SK-N-SH (cell line): ENCODE measurements at regions not wholly inside any gene's neighbourhood (a gene's known extent, or its start where the extent isn't known, plus 50 kb on each side); places are given as distances from the start of the nearest gene placed in this dataset.

Experiments used
- CTCF ChIA-PET: fragments of 300-600, 350-600 bp; formaldehyde crosslinking; extraction: SDS; loops from one replicate; lab custom pipeline; 2021; lab: Yijun Ruan, JAX
- POLR2A ChIA-PET: fragments of 350-600 bp; sonication (Branson Sonifier 250); formaldehyde crosslinking; extraction: SDS; loops from one replicate; lab custom pipeline; 2020; ENCODE audit warnings: antibody characterized with exemption, inconsistent platforms; lab: Yijun Ruan, JAX
- DNase-seq: peaks from one replicate; pipeline ENCODE4 v3.0.0; 2012
- H2AFZ ChIP-seq: fragments of 200-600 bp; sonication (generic); 2 replicates; pipeline ENCODE4 v1.8.1; 2016; ENCODE audit warnings: antibody characterized with exemption, mild to moderate bottlenecking, low read depth
- H3F3A ChIP-seq: fragments of 200-600 bp; sonication (generic); replicated peaks from 2 replicates; pipeline ENCODE3; 2016; ENCODE audit warnings: antibody characterized with exemption, mild to moderate bottlenecking; ENCODE audit not compliant: insufficient read depth
- H3K27ac ChIP-seq, 2 experiments: fragments of 200-500 bp in 1 of 2; fragments of 200-600 bp in 1 of 2; sonication (Bioruptor generic) in 1 of 2; sonication (generic), shearing (Covaris generic) in 1 of 2; 2 replicates each; pipeline versions ENCODE4 v1.5.1 to v1.6.1; 2014 to 2016; ENCODE audit warnings: low read depth in 2 of 2, inconsistent platforms in 1 of 2, low read length in 1 of 2, mild to moderate bottlenecking in 1 of 2, mixed read lengths in 1 of 2
- H3K27me3 ChIP-seq: fragments of 200-600 bp; sonication (generic), shearing (Covaris generic); 2 replicates; pipeline ENCODE4 v1.6.1; 2016; ENCODE audit warnings: mixed run types; ENCODE audit not compliant: insufficient read depth
- H3K36me3 ChIP-seq, 2 experiments: fragments of 200-500 bp in 1 of 2; fragments of 200-600 bp in 1 of 2; sonication (Bioruptor generic) in 1 of 2; sonication (generic) in 1 of 2; replicated peaks in 1 of 2; 2 replicates each; pipeline versions ENCODE3 to v1.5.1; 2014 to 2016; ENCODE audit warnings: low read length in 1 of 2, mild to moderate bottlenecking in 1 of 2; ENCODE audit not compliant: insufficient read depth in 2 of 2, control insufficient read depth in 1 of 2
- H3K4me1 ChIP-seq, 2 experiments: fragments of 200-500 bp in 1 of 2; fragments of 200-600 bp in 1 of 2; sonication (Bioruptor generic) in 1 of 2; sonication (generic), shearing (Covaris generic) in 1 of 2; 2 replicates each; pipeline versions ENCODE4 v1.5.1 to v1.6.1; 2014 to 2016; ENCODE audit warnings: low read depth in 1 of 2, low read length in 1 of 2, mixed run types in 1 of 2; ENCODE audit not compliant: insufficient read depth in 2 of 2, control insufficient read depth in 1 of 2
- H3K4me2 ChIP-seq: fragments of 200-600 bp; sonication (generic), shearing (Covaris generic); 2 replicates; pipeline ENCODE4 v1.6.1; 2017; ENCODE audit warnings: mixed run types
- H3K4me3 ChIP-seq, 2 experiments: fragments of 200-500 bp in 1 of 2; fragments of 200-600 bp in 1 of 2; sonication (Bioruptor generic) in 1 of 2; sonication (generic), shearing (Covaris generic) in 1 of 2; 2 replicates each; pipeline versions ENCODE4 v1.5.1 to v1.8.1; 2014 to 2016; ENCODE audit warnings: low read depth in 2 of 2, inconsistent platforms in 1 of 2, low read length in 1 of 2, mild to moderate bottlenecking in 1 of 2, mixed read lengths in 1 of 2, moderate library complexity in 1 of 2
- H3K79me2 ChIP-seq: fragments of 200-600 bp; sonication (generic); 2 replicates; pipeline ENCODE4 v1.8.1; 2017; ENCODE audit warnings: mild to moderate bottlenecking; ENCODE audit not compliant: insufficient read depth
- H3K9ac ChIP-seq: fragments of 200-600 bp; sonication (generic); 2 replicates; pipeline ENCODE4 v1.6.1; 2017; ENCODE audit warnings: mixed run types
- H3K9me2 ChIP-seq: fragments of 200-600 bp; sonication (generic); 2 replicates; pipeline ENCODE4 v1.6.1; 2017; ENCODE audit warnings: mixed run types
- H3K9me3 ChIP-seq: fragments of 200-600 bp; sonication (generic); 2 replicates; pipeline ENCODE4 v1.6.1; 2017; ENCODE audit warnings: mixed run types, mild to moderate bottlenecking, moderate library complexity
- H4K20me1 ChIP-seq: fragments of 200-600 bp; sonication (generic); 2 replicates; pipeline ENCODE4 v1.6.1; 2017; ENCODE audit warnings: mild to moderate bottlenecking, mixed run types; ENCODE audit not compliant: insufficient read depth
- ELF1 ChIP-seq: IDR thresholded peaks from 2 replicates; pipeline ENCODE4 v1.4.0; 2012
- EZH2phosphoT487 ChIP-seq: fragments of 200-600 bp; sonication (generic); IDR thresholded peaks from 2 replicates; pipeline ENCODE4 v1.6.1; 2017; ENCODE audit warnings: low read depth, mixed run types, mild to moderate bottlenecking, antibody characterized with exemption, moderate library complexity, borderline replicate concordance
- FOSL2 ChIP-seq: IDR thresholded peaks from 2 replicates; pipeline ENCODE4 v1.4.0; 2012; ENCODE audit warnings: low read depth, mild to moderate bottlenecking, moderate library complexity, borderline replicate concordance
- FOXJ3 ChIP-seq: sonication (generic); formaldehyde crosslinking; IDR thresholded peaks from 2 replicates; pipeline ENCODE4 v1.5.1; 2020; ENCODE audit warnings: mild to moderate bottlenecking, missing genetic modification reagents
- FOXM1 ChIP-seq: IDR thresholded peaks from 2 replicates; pipeline ENCODE4 v1.4.0; 2012; ENCODE audit warnings: low read depth, mild to moderate bottlenecking
- GABPA ChIP-seq: IDR thresholded peaks from 2 replicates; pipeline ENCODE4 v1.4.0; 2012; ENCODE audit warnings: low read depth, mild to moderate bottlenecking
- IRF3 ChIP-seq: fragments of 150-350 bp; IDR thresholded peaks from 2 replicates; pipeline ENCODE4 v1.6.1; 2016; ENCODE audit warnings: mild to moderate bottlenecking, low read depth, low read length
- JUND ChIP-seq: IDR thresholded peaks from 2 replicates; pipeline ENCODE4 v1.4.0; 2012
- MXI1 ChIP-seq: IDR thresholded peaks from 2 replicates; pipeline ENCODE4 v1.6.1; 2012; ENCODE audit warnings: mild to moderate bottlenecking, low read depth, low read length, improper control_type of control experiment
- NRF1 ChIP-seq: IDR thresholded peaks from 2 replicates; pipeline ENCODE4 v1.6.1; 2012; ENCODE audit warnings: low read depth, mild to moderate bottlenecking, low read length
- PBX3 ChIP-seq: IDR thresholded peaks from 2 replicates; pipeline ENCODE4; 2012
- POLR2AphosphoS5 ChIP-seq: IDR thresholded peaks from 2 replicates; pipeline ENCODE4 v1.6.1; 2012; ENCODE audit warnings: low read depth, low read length
- RFX5 ChIP-seq: IDR thresholded peaks from 2 replicates; pipeline ENCODE4 v1.6.1; 2012; ENCODE audit warnings: mild to moderate bottlenecking, improper control_type of control experiment, low read length
- RXRA ChIP-seq: IDR thresholded peaks from 2 replicates; pipeline ENCODE4 v1.4.0; 2012; ENCODE audit warnings: low read depth, mild to moderate bottlenecking, borderline replicate concordance
- SIN3A ChIP-seq: IDR thresholded peaks from 2 replicates; pipeline ENCODE4 v1.6.1; 2012; ENCODE audit warnings: low read depth, mild to moderate bottlenecking, low read length, moderate library complexity, borderline replicate concordance
- SMC3 ChIP-seq: IDR thresholded peaks from 2 replicates; pipeline ENCODE4 v1.6.1; 2012; ENCODE audit warnings: low read depth, low read length, improper control_type of control experiment
- TAF1 ChIP-seq: IDR thresholded peaks from 2 replicates; pipeline ENCODE4 v1.6.1; 2012; ENCODE audit warnings: low read depth, mild to moderate bottlenecking, low read length, moderate library complexity, borderline replicate concordance
- TCF12 ChIP-seq: IDR thresholded peaks from 2 replicates; pipeline ENCODE4 v1.4.0; 2012
- USF2 ChIP-seq: fragments of 150-350 bp; IDR thresholded peaks from 2 replicates; pipeline ENCODE4 v1.6.1; 2017; ENCODE audit warnings: antibody characterized with exemption, low read length, low read depth, borderline replicate concordance
- WGBS: methylation state at CpG from one replicate; pipeline ENCODE4 v1.1.6; 2017; ENCODE audit warnings: low lambda C conversion rate; 5-methylcytosine and 5-hydroxymethylcytosine counted together

- H3K36me3 ChIP-seq, result no peaks in the 10 kb centered on the region
- no peak overlapping the region for H3K4me3 ChIP-seq
- H3K79me2 ChIP-seq, result no peaks in the 10 kb centered on the region
- no peaks in the 10 kb centered on the region for H3K9me2 ChIP-seq
- no peak overlapping the region for H2AFZ ChIP-seq
- H3K9ac ChIP-seq, result no peak overlapping the region
- no peaks in the 10 kb centered on the region for H3K4me1 ChIP-seq
- no peak for DNase-seq
- no peaks in the 10 kb centered on the region for H3F3A ChIP-seq
- WGBS, result 7% methylated on average over 4 of the region's 4 CpGs
- TF ChIP-seq FOXJ3 (CRISPR knock-in tag), result no peak
- TF ChIP-seq SIN3A, result no peak
- no peak for TF ChIP-seq MXI1
- no peak for TF ChIP-seq GABPA
- TF ChIP-seq ELF1, result no peak
- TF ChIP-seq FOSL2, result no peak
- no peak for TF ChIP-seq SMC3
- no peak for TF ChIP-seq IRF3
- no peak for TF ChIP-seq POLR2AphosphoS5
- no peak for TF ChIP-seq NRF1
- TF ChIP-seq TCF12, result no peak
- TF ChIP-seq PBX3, result no peak
- no peak for TF ChIP-seq JUND
- no peak for TF ChIP-seq EZH2phosphoT487
- no peak for TF ChIP-seq TAF1
- TF ChIP-seq USF2, result no peak
- TF ChIP-seq RXRA, result no peak
- TF ChIP-seq RFX5, result no peak
- TF ChIP-seq FOXM1, result no peak
- H4K20me1 ChIP-seq, result no peaks in the 10 kb centered on the region
- CTCF ChIA-PET, result interaction anchor here (1.5 kb wide), 1 partner anchor 7 kb away, joined by 3 read pairs; no protein-coding TSS in a partner anchor
- no peak overlapping the region for H3K4me2 ChIP-seq
- no peak overlapping the region for H3K27ac ChIP-seq
- no peaks in the 10 kb centered on the region for H3K9me3 ChIP-seq
- POLR2A ChIA-PET, result no interaction called here
- H3K27me3 ChIP-seq, result peaks cover 23% of the 10 kb centered on the region; the same call in 1 of the 2 replicates
Measured at GRCh38 chr7:34488766-34489165, 169.3 kb upstream of the NPSR1 start.
